ENCODE measurements at regions not wholly inside any gene's neighbourhood (a gene's known extent, or its start where the extent isn't known, plus 50 kb on each side); places are given as distances from the start of the nearest gene placed in this dataset.
A peak's percentile ranks its signal among the peaks of the same experiment; 100 is the strongest.
"Not testable (repeated sequence)": the region's sequence is repeated elsewhere in the genome, so short reads cannot be mapped to it uniquely, and the experiment has no call there.

GRCh38 chr12:30286345-30286926 lies 409.2 kb downstream of the IPO8 start:
- Mint-ChIP-seq H3K27me3 (no peaks in the 10 kb centered on the region), H3K9me3 (peaks cover 2% of the 10 kb centered on the region), H3K36me3 (no peaks in the 10 kb centered on the region), H3K4me3 (no peak overlapping the region), H3K4me1 (no peaks in the 10 kb centered on the region), H3K27ac (no peak overlapping the region)
- no peak for ATAC-seq

- ATAC-seq, result no peak
Observed at GRCh38 chr12:30278401-30278800, 417.3 kb downstream of the IPO8 start.

GRCh38 chr12:30272515-30272914 lies 423.2 kb downstream of the IPO8 start:
- H3K36me3 Mint-ChIP-seq, H3K4me3 Mint-ChIP-seq, H3K27me3 Mint-ChIP-seq, H3K27ac Mint-ChIP-seq, ATAC-seq, H3K4me1 Mint-ChIP-seq: not testable (repeated sequence)
- peaks cover 13% of the 10 kb centered on the region for H3K9me3 Mint-ChIP-seq

More at GRCh38 chr12:30278401-30278800, 417.3 kb downstream of the IPO8 start:
- no peaks in the 10 kb centered on the region for H3K36me3 Mint-ChIP-seq
- H3K27me3 Mint-ChIP-seq, result no peaks in the 10 kb centered on the region
- no peaks in the 10 kb centered on the region for H3K4me1 Mint-ChIP-seq
- peaks cover 8% of the 10 kb centered on the region for H3K9me3 Mint-ChIP-seq
- H3K4me3 Mint-ChIP-seq, result no peak overlapping the region
- no peak overlapping the region for H3K27ac Mint-ChIP-seq

- Mint-ChIP-seq H3K4me3 (no peak overlapping the region), H3K27me3 (no peaks in the 10 kb centered on the region), H3K9me3 (peaks cover 18% of the 10 kb centered on the region), H3K36me3 (no peaks in the 10 kb centered on the region), H3K4me1 (no peaks in the 10 kb centered on the region), H3K27ac (no peak overlapping the region)
- no peak for ATAC-seq
Observed at GRCh38 chr12:30269496-30269895, 426.2 kb downstream of the IPO8 start.

- Mint-ChIP-seq H3K9me3 (peaks cover 12% of the 10 kb centered on the region), H3K36me3 (no peaks in the 10 kb centered on the region), H3K4me1 (no peaks in the 10 kb centered on the region), H3K27me3 (no peaks in the 10 kb centered on the region), H3K27ac (no peak overlapping the region), H3K4me3 (no peak overlapping the region)
- no peak for ATAC-seq
Observed at GRCh38 chr12:30268041-30268440, 427.6 kb downstream of the IPO8 start.

GRCh38 chr12:30263434-30263833 lies 432.2 kb downstream of the IPO8 start:
- Mint-ChIP-seq H3K4me1 (no peaks in the 10 kb centered on the region), H3K36me3 (no peaks in the 10 kb centered on the region), H3K9me3 (peaks cover 18% of the 10 kb centered on the region), H3K27me3 (no peaks in the 10 kb centered on the region), H3K4me3 (no peak overlapping the region), H3K27ac (no peak overlapping the region)
- peak; percentile 31 for ATAC-seq

- no peaks in the 10 kb centered on the region for H3K27me3 Mint-ChIP-seq
- H3K4me3 Mint-ChIP-seq, result no peak overlapping the region
- no peaks in the 10 kb centered on the region for H3K36me3 Mint-ChIP-seq
- no peaks in the 10 kb centered on the region for H3K4me1 Mint-ChIP-seq
- ATAC-seq, result no peak
- H3K27ac Mint-ChIP-seq, result no peak overlapping the region
- H3K9me3 Mint-ChIP-seq, result peaks cover 7% of the 10 kb centered on the region
Observed at GRCh38 chr12:30257618-30258017, 438.1 kb downstream of the IPO8 start.

GRCh38 chr12:30251546-30251945 lies 444.1 kb downstream of the IPO8 start:
- no peaks in the 10 kb centered on the region for H3K9me3 Mint-ChIP-seq
- ATAC-seq, result no peak
- no peaks in the 10 kb centered on the region for H3K27me3 Mint-ChIP-seq
- no peaks in the 10 kb centered on the region for H3K36me3 Mint-ChIP-seq
- H3K4me3 Mint-ChIP-seq, result no peak overlapping the region
- H3K4me1 Mint-ChIP-seq, result no peaks in the 10 kb centered on the region
- no peak overlapping the region for H3K27ac Mint-ChIP-seq

- H3K4me3 Mint-ChIP-seq, result no peak overlapping the region
- no peak for ATAC-seq
- no peaks in the 10 kb centered on the region for H3K4me1 Mint-ChIP-seq
- no peaks in the 10 kb centered on the region for H3K36me3 Mint-ChIP-seq
- H3K27ac Mint-ChIP-seq, result no peak overlapping the region
- no peaks in the 10 kb centered on the region for H3K27me3 Mint-ChIP-seq
- peaks cover 3% of the 10 kb centered on the region for H3K9me3 Mint-ChIP-seq
Observed at GRCh38 chr12:30243426-30243825, 452.2 kb downstream of the IPO8 start.

- no peak overlapping the region for H3K4me3 Mint-ChIP-seq
- no peaks in the 10 kb centered on the region for H3K4me1 Mint-ChIP-seq
- H3K36me3 Mint-ChIP-seq, result no peaks in the 10 kb centered on the region
- no peak overlapping the region for H3K27ac Mint-ChIP-seq
- ATAC-seq, result no peak
- no peaks in the 10 kb centered on the region for H3K9me3 Mint-ChIP-seq
- no peaks in the 10 kb centered on the region for H3K27me3 Mint-ChIP-seq
Observed at GRCh38 chr12:30219047-30219446, 435.3 kb upstream of the TMTC1 start.

- H3K4me3 Mint-ChIP-seq, result no peak overlapping the region
- no peak overlapping the region for H3K27ac Mint-ChIP-seq
- H3K4me1 Mint-ChIP-seq, result no peaks in the 10 kb centered on the region
- H3K9me3 Mint-ChIP-seq, result no peaks in the 10 kb centered on the region
- H3K27me3 Mint-ChIP-seq, result no peaks in the 10 kb centered on the region
- H3K36me3 Mint-ChIP-seq, result no peaks in the 10 kb centered on the region
- no peak for ATAC-seq
Observed at GRCh38 chr12:30218073-30218472, 434.3 kb upstream of the TMTC1 start.

- Mint-ChIP-seq H3K4me1 (no peaks in the 10 kb centered on the region), H3K9me3 (peaks cover 3% of the 10 kb centered on the region), H3K36me3 (no peaks in the 10 kb centered on the region), H3K27ac (no peak overlapping the region), H3K4me3 (no peak overlapping the region), H3K27me3 (no peaks in the 10 kb centered on the region)
- ATAC-seq, result no peak
Observed at GRCh38 chr12:30213166-30213565, 429.4 kb upstream of the TMTC1 start.

GRCh38 chr12:30211743-30212142 lies 428.0 kb upstream of the TMTC1 start:
- Mint-ChIP-seq H3K9me3 (peaks cover 3% of the 10 kb centered on the region), H3K36me3 (no peaks in the 10 kb centered on the region), H3K27me3 (no peaks in the 10 kb centered on the region), H3K4me3 (no peak overlapping the region), H3K4me1 (no peaks in the 10 kb centered on the region), H3K27ac (no peak overlapping the region)
- no peak for ATAC-seq

- H3K9me3 Mint-ChIP-seq, result no peaks in the 10 kb centered on the region
- no peak for ATAC-seq
Observed at GRCh38 chr12:30203981-30204380, 420.2 kb upstream of the TMTC1 start.

GRCh38 chr12:30202521-30203254 lies 418.9 kb upstream of the TMTC1 start:
- no peaks in the 10 kb centered on the region for H3K36me3 Mint-ChIP-seq
- H3K27ac Mint-ChIP-seq, result no peak overlapping the region
- no peaks in the 10 kb centered on the region for H3K4me1 Mint-ChIP-seq
- no peaks in the 10 kb centered on the region for H3K9me3 Mint-ChIP-seq
- H3K4me3 Mint-ChIP-seq, result no peak overlapping the region
- no peak for ATAC-seq
- H3K27me3 Mint-ChIP-seq, result no peaks in the 10 kb centered on the region

More at GRCh38 chr12:30203981-30204380, 420.2 kb upstream of the TMTC1 start:
- Mint-ChIP-seq H3K4me1 (no peaks in the 10 kb centered on the region), H3K27ac (no peak overlapping the region), H3K27me3 (no peaks in the 10 kb centered on the region), H3K4me3 (no peak overlapping the region), H3K36me3 (no peaks in the 10 kb centered on the region)

Data from stimulated activated memory B cell treated with anti-CD40 and anti-IgM and Interleukin-4, amounts not matched to agents 10 μg/mL and 1 μg/mL and 100 μg/mL, for 72 hours (primary cell).